ES-I3 (cell line): ENCODE measurements at regions not wholly inside any gene's neighbourhood (a gene's known extent, or its start where the extent isn't known, plus 50 kb on each side); places are given as distances from the start of the nearest gene placed in this dataset.
"Not testable (repeated sequence)": the region's sequence is repeated elsewhere in the genome, so short reads cannot be mapped to it uniquely, and the experiment has no call there.

Source experiments
- H3K36me3 ChIP-seq: 2 replicates; pipeline ENCODE4 v1.6.1; 2013; ENCODE audit warnings: mild to moderate bottlenecking, low read length, control low read depth, moderate library complexity; ENCODE audit not compliant: insufficient read depth
- H3K4me1 ChIP-seq: 2 replicates; pipeline ENCODE4 v1.6.1; 2013; ENCODE audit warnings: mild to moderate bottlenecking, control low read depth, low read length; ENCODE audit not compliant: insufficient read depth
- H3K9ac ChIP-seq: 2 replicates; pipeline ENCODE4 v1.6.1; 2013; ENCODE audit warnings: low read depth, mild to moderate bottlenecking, low read length, moderate library complexity
- H3K9me3 ChIP-seq: 2 replicates; pipeline ENCODE4 v1.6.1; 2013; ENCODE audit warnings: mild to moderate bottlenecking, low read length, moderate library complexity; ENCODE audit not compliant: control insufficient read depth, insufficient read depth

- Histone ChIP-seq H3K9ac (no peak overlapping the region), H3K36me3 (no peaks in the 10 kb centered on the region), H3K9me3 (no peaks in the 10 kb centered on the region), H3K4me1 (no peaks in the 10 kb centered on the region)
Observed at GRCh38 chr2:116809109-116809508, 1005.4 kb upstream of the DDX18 start.

GRCh38 chr2:116810071-116810470 lies 1004.4 kb upstream of the DDX18 start:
- Histone ChIP-seq H3K4me1 (no peaks in the 10 kb centered on the region), H3K9me3 (no peaks in the 10 kb centered on the region), H3K9ac (no peak overlapping the region), H3K36me3 (no peaks in the 10 kb centered on the region)

DNA sequence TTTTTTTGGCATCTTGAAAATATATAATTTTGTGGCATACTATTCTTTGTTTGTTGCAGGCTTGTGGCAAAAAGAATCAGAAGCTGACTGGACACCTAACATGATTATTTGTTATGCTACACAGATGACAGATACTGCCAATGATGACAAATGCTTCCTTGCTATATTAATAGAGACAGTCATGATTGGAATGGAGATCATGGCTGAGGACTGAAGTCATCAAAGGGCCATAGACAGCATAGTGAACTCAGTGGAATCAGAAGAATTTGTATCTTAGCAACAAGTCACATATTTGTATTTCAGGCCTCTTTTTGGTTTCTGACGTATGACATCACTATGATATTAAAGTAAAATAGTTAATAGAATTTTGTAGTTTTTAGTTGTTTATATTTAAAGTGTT lies 1003.8 kb upstream of the DDX18 start:
- H3K9me3 ChIP-seq = no peaks in the 10 kb centered on the region
- H3K36me3 ChIP-seq = no peaks in the 10 kb centered on the region
- no peaks in the 10 kb centered on the region for H3K4me1 ChIP-seq
- H3K9ac ChIP-seq = no peak overlapping the region

DNA sequence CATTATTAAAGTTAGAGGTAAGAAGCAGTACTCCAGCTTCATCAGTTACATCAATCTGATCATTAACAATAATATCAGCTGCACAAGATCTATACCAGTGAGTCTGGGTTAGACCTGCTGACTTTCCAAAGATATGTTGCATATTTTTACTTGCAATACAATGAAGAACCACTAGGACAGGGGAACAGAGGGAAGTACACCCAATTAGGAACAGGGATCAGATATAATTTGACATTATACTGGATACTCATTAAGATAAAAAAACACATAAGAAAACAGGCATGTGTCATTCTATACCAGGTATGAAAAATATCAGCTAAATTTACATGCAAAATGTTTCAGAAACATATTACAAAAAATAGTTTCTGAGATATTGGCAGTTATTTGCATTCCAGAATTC lies 995.1 kb upstream of the DDX18 start:
- Histone ChIP-seq H3K9me3 (no peaks in the 10 kb centered on the region), H3K9ac (no peak overlapping the region), H3K4me1 (no peaks in the 10 kb centered on the region)

GRCh38 chr2:116820986-116821385 lies 993.5 kb upstream of the DDX18 start:
- H3K9me3 ChIP-seq = no peaks in the 10 kb centered on the region

More for the DNA sequence above, 995.1 kb upstream of the DDX18 start:
- H3K36me3 ChIP-seq = no peaks in the 10 kb centered on the region

DNA sequence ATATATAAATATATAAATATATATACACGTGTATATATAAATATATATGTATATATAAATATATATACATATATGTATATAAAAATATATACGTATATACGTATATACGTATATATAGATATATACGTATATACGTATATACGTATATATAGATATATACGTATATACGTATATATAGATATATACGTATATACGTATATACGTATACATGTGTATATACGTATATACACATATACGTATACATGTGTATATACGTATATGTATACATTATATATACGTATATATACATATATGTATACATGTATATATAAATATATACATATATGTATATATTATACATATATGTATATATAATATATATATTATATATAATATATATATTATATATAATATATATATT lies 984.9 kb upstream of the DDX18 start:
- H3K4me1 ChIP-seq, H3K36me3 ChIP-seq, H3K9me3 ChIP-seq, H3K9ac ChIP-seq: not testable (repeated sequence)

More at GRCh38 chr2:116820986-116821385, 993.5 kb upstream of the DDX18 start:
- Histone ChIP-seq H3K4me1 (no peaks in the 10 kb centered on the region), H3K36me3 (no peaks in the 10 kb centered on the region), H3K9ac (no peak overlapping the region)

GRCh38 chr2:116832148-116832547 lies 982.3 kb upstream of the DDX18 start:
- no peaks in the 10 kb centered on the region for H3K4me1 ChIP-seq
- no peaks in the 10 kb centered on the region for H3K36me3 ChIP-seq
- no peaks in the 10 kb centered on the region for H3K9me3 ChIP-seq
- no peak overlapping the region for H3K9ac ChIP-seq

DNA sequence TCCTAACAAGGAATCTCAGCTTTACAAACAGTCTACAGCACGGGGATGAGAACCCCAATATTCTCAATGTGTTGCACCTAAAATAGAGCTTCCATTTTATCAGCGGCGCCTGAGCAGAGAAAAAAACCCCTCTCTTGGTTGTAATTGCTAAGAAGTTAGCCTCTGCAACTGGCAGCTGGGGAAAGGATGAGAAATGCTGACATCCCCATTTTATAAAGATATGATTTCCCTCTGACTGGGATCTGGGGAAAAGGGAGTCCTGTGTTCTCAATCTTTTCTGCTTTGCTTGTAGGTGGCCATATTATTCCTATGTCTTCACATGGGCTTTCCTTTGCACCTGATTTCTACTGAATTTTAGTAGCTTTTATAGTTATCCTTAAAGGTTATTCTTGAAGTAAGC lies 981.4 kb upstream of the DDX18 start:
- Histone ChIP-seq H3K4me1 (no peaks in the 10 kb centered on the region), H3K9me3 (no peaks in the 10 kb centered on the region)

DNA sequence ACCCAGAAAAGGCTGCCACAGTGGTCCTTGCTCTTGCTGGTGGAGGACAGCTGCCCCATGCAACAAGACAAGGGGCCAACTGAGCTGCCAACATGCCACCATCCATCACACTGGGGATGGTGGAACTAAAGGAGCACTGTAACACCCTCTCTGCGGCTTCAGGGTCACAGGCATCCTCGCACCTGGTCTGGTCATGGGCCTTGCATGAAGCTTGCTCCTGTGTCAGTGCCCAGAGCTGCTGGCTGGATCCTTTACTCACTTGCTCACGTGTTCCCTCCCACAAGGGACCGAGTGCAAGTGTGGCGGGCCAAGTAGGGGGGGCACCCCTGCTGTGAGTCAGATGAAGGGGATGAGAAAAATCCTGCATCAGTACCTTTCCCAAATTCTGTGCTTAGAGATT lies 972.3 kb upstream of the DDX18 start:
- no peaks in the 10 kb centered on the region for H3K4me1 ChIP-seq
- H3K36me3 ChIP-seq = no peaks in the 10 kb centered on the region
- H3K9me3 ChIP-seq = no peaks in the 10 kb centered on the region
- H3K9ac ChIP-seq = no peak overlapping the region

More for the DNA sequence above, 981.4 kb upstream of the DDX18 start:
- Histone ChIP-seq H3K36me3 (no peaks in the 10 kb centered on the region), H3K9ac (no peak overlapping the region)

DNA sequence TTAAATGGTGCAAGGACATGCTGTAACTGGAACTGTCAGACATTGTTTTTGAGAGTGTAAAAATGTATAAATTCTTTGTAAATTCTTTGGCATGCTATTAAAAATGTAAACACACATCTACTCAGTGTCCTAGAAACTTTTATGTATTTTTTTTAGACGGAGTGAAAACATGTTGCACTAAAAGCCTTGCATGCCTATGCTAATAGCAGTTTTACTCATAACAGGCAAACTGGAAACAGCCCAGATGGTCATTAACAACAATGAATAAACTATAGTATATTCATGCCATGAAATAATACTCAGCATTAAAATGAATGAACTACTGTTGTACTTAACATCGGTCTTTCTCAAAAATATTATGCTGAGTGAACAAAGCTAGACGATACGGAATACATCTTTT lies 954.8 kb upstream of the DDX18 start:
- Histone ChIP-seq H3K9me3 (no peaks in the 10 kb centered on the region), H3K4me1 (no peaks in the 10 kb centered on the region)

GRCh38 chr2:116874021-116874420 lies 940.5 kb upstream of the DDX18 start:
- Histone ChIP-seq H3K9me3 (no peaks in the 10 kb centered on the region), H3K36me3 (no peaks in the 10 kb centered on the region), H3K9ac (no peak overlapping the region), H3K4me1 (no peaks in the 10 kb centered on the region)

More for the DNA sequence above, 954.8 kb upstream of the DDX18 start:
- no peaks in the 10 kb centered on the region for H3K36me3 ChIP-seq
- H3K9ac ChIP-seq = no peak overlapping the region

- Histone ChIP-seq H3K9me3 (no peaks in the 10 kb centered on the region), H3K9ac (no peak overlapping the region)
Observed at GRCh38 chr2:116877274-116877673, 937.2 kb upstream of the DDX18 start.

GRCh38 chr2:116877944-116878343 lies 936.5 kb upstream of the DDX18 start:
- Histone ChIP-seq H3K36me3 (no peaks in the 10 kb centered on the region), H3K9me3 (no peaks in the 10 kb centered on the region), H3K4me1 (no peaks in the 10 kb centered on the region), H3K9ac (no peak overlapping the region)

More at GRCh38 chr2:116877274-116877673, 937.2 kb upstream of the DDX18 start:
- Histone ChIP-seq H3K36me3 (no peaks in the 10 kb centered on the region), H3K4me1 (no peaks in the 10 kb centered on the region)

DNA sequence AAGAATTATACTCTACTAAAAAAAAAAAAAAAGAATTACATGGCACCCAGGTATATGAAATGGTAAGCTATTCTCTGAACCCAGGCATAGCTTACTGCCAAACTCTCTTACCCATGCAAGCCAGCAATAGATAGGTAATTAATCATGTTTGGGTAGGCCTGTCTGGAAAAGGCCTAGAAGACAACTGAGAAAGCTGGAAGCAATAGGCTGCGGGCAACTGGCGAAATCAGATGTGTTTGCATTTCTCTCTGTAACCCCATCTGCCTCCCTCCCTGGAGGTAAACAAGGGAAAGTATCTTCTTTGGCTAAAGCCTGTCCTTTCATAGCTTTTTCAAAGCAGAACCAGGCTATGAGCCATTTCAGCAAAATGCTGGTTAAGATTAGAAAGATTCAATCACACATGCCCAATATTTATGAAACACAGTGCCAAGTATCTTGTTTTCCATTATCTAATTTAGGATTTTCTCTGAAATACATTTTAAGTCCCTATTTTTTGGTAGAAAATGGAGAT lies 934.8 kb upstream of the DDX18 start:
- H3K9ac ChIP-seq = no peak overlapping the region
- no peaks in the 10 kb centered on the region for H3K36me3 ChIP-seq
- H3K4me1 ChIP-seq = no peaks in the 10 kb centered on the region
- H3K9me3 ChIP-seq = no peaks in the 10 kb centered on the region

GRCh38 chr2:116891191-116891590 lies 923.3 kb upstream of the DDX18 start:
- no peaks in the 10 kb centered on the region for H3K4me1 ChIP-seq
- H3K9ac ChIP-seq = no peak overlapping the region
- no peaks in the 10 kb centered on the region for H3K36me3 ChIP-seq
- peaks cover 5% of the 10 kb centered on the region; the same call in 1 of the 2 replicates for H3K9me3 ChIP-seq

DNA sequence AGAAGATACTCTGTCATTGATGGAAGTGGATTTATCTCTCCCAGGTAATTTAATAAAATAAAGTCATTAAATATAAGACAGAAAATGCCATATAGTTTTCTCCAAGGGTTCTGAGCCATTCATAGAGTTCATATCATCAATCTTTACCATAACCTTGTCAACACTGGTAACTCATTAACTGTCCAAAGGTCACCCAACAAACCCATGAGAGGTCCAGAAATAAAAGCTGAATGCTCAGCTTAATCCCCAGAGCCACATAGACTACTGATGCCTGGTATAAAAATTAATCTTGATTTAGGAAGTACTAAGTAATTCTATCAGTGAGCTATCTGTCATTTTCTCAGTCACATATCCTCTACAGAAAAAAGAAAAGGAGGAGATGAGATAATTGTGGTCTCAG lies 903.0 kb upstream of the DDX18 start:
- no peaks in the 10 kb centered on the region for H3K4me1 ChIP-seq
- H3K9me3 ChIP-seq = no peaks in the 10 kb centered on the region
- H3K36me3 ChIP-seq = no peaks in the 10 kb centered on the region
- H3K9ac ChIP-seq = no peak overlapping the region
